Mammary epithelial cell (primary cell): ENCODE measurements at regions not wholly inside any gene's neighbourhood (a gene's known extent, or its start where the extent isn't known, plus 50 kb on each side); places are given as distances from the start of the nearest gene placed in this dataset.

Source experiments
- EZH2 ChIP-seq: IDR thresholded peaks from 2 replicates; pipeline ENCODE4 v1.6.1; 2012; ENCODE audit warnings: low read length, inconsistent platforms, borderline replicate concordance
- TF ChIP-seq, protein P1 (sequence below), 2 donors: IDR thresholded peaks in 1 of 2; conservative IDR thresholded peaks in 1 of 2; 2 replicates each; pipeline ENCODE4 v1.5.1; 2011 to 2012; ENCODE audit warnings: inconsistent platforms in 2 of 2, low read length in 2 of 2, mild to moderate bottlenecking in 2 of 2, control low read depth in 1 of 2, low read depth in 1 of 2; ENCODE audit not compliant: insufficient read depth in 1 of 2; ENCODE audit errors: extremely low read depth in 1 of 2

DNA sequence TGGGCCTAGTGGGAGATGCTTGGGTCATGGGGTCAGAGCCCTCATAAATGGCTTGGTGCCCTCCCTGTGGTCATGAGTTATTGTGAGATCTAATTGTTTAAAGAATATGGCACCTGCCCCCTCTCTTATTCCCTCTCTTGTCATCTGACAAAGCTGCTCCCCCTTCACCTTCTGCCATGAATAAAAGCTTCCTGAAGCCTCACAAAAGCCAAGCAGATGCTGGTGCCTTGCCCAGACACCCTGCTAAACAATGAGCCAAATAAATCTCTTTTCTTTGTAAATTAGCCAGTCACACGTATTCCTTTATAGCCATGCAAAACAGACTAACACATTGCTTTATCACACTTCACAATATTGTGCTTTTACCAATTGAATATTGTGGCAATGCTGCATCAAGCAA is 82.8 kb upstream of the PDE4D start:
- TF ChIP-seq, protein P1, sequence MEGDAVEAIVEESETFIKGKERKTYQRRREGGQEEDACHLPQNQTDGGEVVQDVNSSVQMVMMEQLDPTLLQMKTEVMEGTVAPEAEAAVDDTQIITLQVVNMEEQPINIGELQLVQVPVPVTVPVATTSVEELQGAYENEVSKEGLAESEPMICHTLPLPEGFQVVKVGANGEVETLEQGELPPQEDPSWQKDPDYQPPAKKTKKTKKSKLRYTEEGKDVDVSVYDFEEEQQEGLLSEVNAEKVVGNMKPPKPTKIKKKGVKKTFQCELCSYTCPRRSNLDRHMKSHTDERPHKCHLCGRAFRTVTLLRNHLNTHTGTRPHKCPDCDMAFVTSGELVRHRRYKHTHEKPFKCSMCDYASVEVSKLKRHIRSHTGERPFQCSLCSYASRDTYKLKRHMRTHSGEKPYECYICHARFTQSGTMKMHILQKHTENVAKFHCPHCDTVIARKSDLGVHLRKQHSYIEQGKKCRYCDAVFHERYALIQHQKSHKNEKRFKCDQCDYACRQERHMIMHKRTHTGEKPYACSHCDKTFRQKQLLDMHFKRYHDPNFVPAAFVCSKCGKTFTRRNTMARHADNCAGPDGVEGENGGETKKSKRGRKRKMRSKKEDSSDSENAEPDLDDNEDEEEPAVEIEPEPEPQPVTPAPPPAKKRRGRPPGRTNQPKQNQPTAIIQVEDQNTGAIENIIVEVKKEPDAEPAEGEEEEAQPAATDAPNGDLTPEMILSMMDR (conservative IDR thresholded peaks at IDR 0.05 in 1 of 2, IDR thresholded peaks at IDR 0.05 in 1 of 2; ENCODE audit: extremely low read depth in 1 of 2, insufficient read depth in 1 of 2, low read depth in 1 of 2, low read length in 2 of 2), result no peak
- no peak for TF ChIP-seq EZH2
